HepG2 (cell line): ENCODE measurements at regions not wholly inside any gene's neighbourhood (a gene's known extent, or its start where the extent isn't known, plus 50 kb on each side); places are given as distances from the start of the nearest gene placed in this dataset.
"Not testable (repeated sequence)": the region's sequence is repeated elsewhere in the genome, so short reads cannot be mapped to it uniquely, and the experiment has no call there.

Source experiments
- ATAC-seq: fragments of 200-7000 bp; cut with Tn5 transposase; 3 replicates; pipeline ENCODE4 v1.9.1; 2020; ENCODE audit warnings: mild to moderate bottlenecking, moderate library complexity
- BruUV-seq: library from RNA; stranded (reverse); fragments of 400-500 nt; replicated peaks from 2 replicates; lab custom pipeline; 2021; lab: Mats Ljungman, UMichigan
- CTCF ChIA-PET: fragments of 300-600 bp; formaldehyde crosslinking; extraction: SDS; loops from one replicate; lab custom pipeline; 2021; ENCODE audit warnings: low total read pairs, inconsistent platforms, low intra/inter-chr PET ratio; lab: Yijun Ruan, JAX
- POLR2A ChIA-PET: fragments of 350-600 bp; sonication (Branson Sonifier 250); formaldehyde crosslinking; loops from one replicate; lab custom pipeline; 2020; ENCODE audit warnings: antibody characterized with exemption, inconsistent platforms; lab: Yijun Ruan, JAX
- DNase-seq: peaks from one replicate; pipeline ENCODE4 v3.0.0-alpha.2; 2015; ENCODE audit warnings: low spot score
- FAIRE-seq: peaks from 3 replicates; lab custom pipeline; 2011; peaks lifted over from hg19 to GRCh38; lab: Jason Lieb, UNC
- H2AFZ ChIP-seq: one replicate; pipeline ENCODE4 v1.6.1; 2011; ENCODE audit warnings: low read length, inconsistent platforms
- H3K27ac ChIP-seq: fragments of 300-600 bp; 3 replicates; pipeline ENCODE4 v1.8.0; 2011; ENCODE audit warnings: mixed run types, mild to moderate bottlenecking, mixed read lengths, low read length, inconsistent platforms; ENCODE audit not compliant: insufficient read depth; ENCODE audit errors: extremely low read length
- H3K27me3 ChIP-seq, 2 experiments: fragments of 200-600 bp in 1 of 2; 2 replicates in 1 of 2; 3 replicates in 1 of 2; pipeline versions ENCODE4 v1.6.0 to v1.8.0; 2011; ENCODE audit warnings: low read length in 2 of 2, mild to moderate bottlenecking in 2 of 2, moderate library complexity in 2 of 2, inconsistent platforms in 1 of 2; ENCODE audit not compliant: insufficient read depth in 2 of 2, control insufficient read depth in 1 of 2
- H3K36me3 ChIP-seq, 2 experiments: fragments of 200-600 bp in 1 of 2; replicated peaks in 1 of 2; 2 replicates in 1 of 2; 3 replicates in 1 of 2; pipeline versions ENCODE4 v1.5.1 to v1.8.0; 2011; ENCODE audit warnings: low read length in 2 of 2, inconsistent platforms in 1 of 2; ENCODE audit not compliant: insufficient read depth in 2 of 2, control insufficient read depth in 1 of 2
- H3K4me1 ChIP-seq: 2 replicates; pipeline ENCODE4 v1.5.1; 2012; ENCODE audit warnings: low read length, inconsistent platforms; ENCODE audit not compliant: insufficient read depth
- H3K4me2 ChIP-seq: 2 replicates; pipeline ENCODE4 v1.6.0; 2011; ENCODE audit warnings: low read depth, low read length, inconsistent platforms
- H3K4me3 ChIP-seq, 3 experiments: fragments of 200-600 bp in 1 of 3; sonication (generic), shearing (Covaris generic) in 1 of 3; replicated peaks in 1 of 3; 2 replicates each; pipeline ENCODE4 v1.5.1; 2011 to 2016; ENCODE audit warnings: low read length in 3 of 3, inconsistent platforms in 2 of 3, low read depth in 2 of 3, mild to moderate bottlenecking in 2 of 3, control low read depth in 1 of 3, mixed read lengths in 1 of 3; ENCODE audit not compliant: insufficient read depth in 1 of 3
- H3K79me2 ChIP-seq: one replicate; pipeline ENCODE4 v1.6.1; 2011; ENCODE audit warnings: low read length, inconsistent platforms; ENCODE audit not compliant: insufficient read depth
- H3K9ac ChIP-seq: 2 replicates; pipeline ENCODE4 v1.6.0; 2011; ENCODE audit warnings: mild to moderate bottlenecking, low read depth, low read length, inconsistent platforms; ENCODE audit not compliant: insufficient read depth
- H3K9me3 ChIP-seq: 2 replicates; pipeline ENCODE4 v1.5.1; 2012; ENCODE audit warnings: mild to moderate bottlenecking, low read length
- H4K20me1 ChIP-seq: 2 replicates; pipeline ENCODE4 v1.6.0; 2011; ENCODE audit warnings: inconsistent platforms, mild to moderate bottlenecking, low read length, moderate library complexity; ENCODE audit not compliant: insufficient read depth
- CEBPB ChIP-seq: IDR thresholded peaks from 2 replicates; pipeline ENCODE4 v1.6.1; 2011; ENCODE audit warnings: low read depth, low read length, improper control_type of control experiment, borderline replicate concordance
- HNF4G ChIP-seq, 2 experiments: sonication (generic) in 1 of 2; formaldehyde crosslinking in 1 of 2; IDR thresholded peaks; 2 replicates each; pipeline versions ENCODE4 v1.4.0 to v1.6.1; 2011 to 2020; ENCODE audit warnings: borderline replicate concordance in 2 of 2, low read depth in 2 of 2, mild to moderate bottlenecking in 2 of 2, low read length in 1 of 2, missing genetic modification reagents in 1 of 2, moderate library complexity in 1 of 2
- LCORL ChIP-seq, 2 experiments: fragments of 450-650 bp in 1 of 2; sonication (generic) in 1 of 2; formaldehyde crosslinking in 1 of 2; IDR thresholded peaks; 2 replicates each; pipeline versions ENCODE4 v1.5.0 to v1.6.1; 2017 to 2020; ENCODE audit warnings: antibody characterized with exemption in 1 of 2, missing genetic modification reagents in 1 of 2
- MEF2D ChIP-seq: sonication (generic); formaldehyde crosslinking; IDR thresholded peaks from 2 replicates; pipeline ENCODE4 v1.5.1; 2020; ENCODE audit warnings: mild to moderate bottlenecking, missing genetic modification reagents
- NCOA2 ChIP-seq: sonication (generic); formaldehyde crosslinking; IDR thresholded peaks from 2 replicates; pipeline ENCODE4 v1.8.0; 2022; ENCODE audit warnings: inconsistent platforms
- NR2C2 ChIP-seq: sonication (generic); formaldehyde crosslinking; IDR thresholded peaks from 2 replicates; pipeline ENCODE4 v1.4.0; 2020; ENCODE audit warnings: missing genetic modification reagents, mild to moderate bottlenecking, moderate library complexity, borderline replicate concordance
- PHF21A ChIP-seq: sonication (generic); formaldehyde crosslinking; IDR thresholded peaks from 2 replicates; pipeline ENCODE4 v1.5.0; 2020; ENCODE audit warnings: mild to moderate bottlenecking, missing genetic modification reagents
- WGBS: methylation state at CpG from one replicate; pipeline ENCODE4 v1.1.6; 2017; ENCODE audit warnings: low lambda C conversion rate; 5-methylcytosine and 5-hydroxymethylcytosine counted together
- in situ Hi-C: cut with HindIII; loops from 2 replicates; pipeline ENCODE4 v1.10.0; 2017; ENCODE audit warnings: low pct_unique_long_range_greater_than_20kb; ENCODE audit not compliant: extremely low pct_ligation_motif_present
- intact Hi-C: fragments of 100-400 bp; cut with micrococcal nuclease; formaldehyde crosslinking; loops from one replicate; pipeline ENCODE4 v1.10.0; 2022; ENCODE audit not compliant: unreplicated experiment
- TF ChIP-seq, protein P1 (sequence below): IDR thresholded peaks from 2 replicates; pipeline ENCODE4 v1.4.0; 2020; ENCODE audit warnings: mild to moderate bottlenecking, missing genetic modification reagents
- TF ChIP-seq, protein P2 (sequence below): sonication (generic); formaldehyde crosslinking; conservative IDR thresholded peaks from 2 replicates; pipeline ENCODE4 v1.4.0; 2020; ENCODE audit warnings: mild to moderate bottlenecking, missing genetic modification reagents, moderate library complexity

DNA sequence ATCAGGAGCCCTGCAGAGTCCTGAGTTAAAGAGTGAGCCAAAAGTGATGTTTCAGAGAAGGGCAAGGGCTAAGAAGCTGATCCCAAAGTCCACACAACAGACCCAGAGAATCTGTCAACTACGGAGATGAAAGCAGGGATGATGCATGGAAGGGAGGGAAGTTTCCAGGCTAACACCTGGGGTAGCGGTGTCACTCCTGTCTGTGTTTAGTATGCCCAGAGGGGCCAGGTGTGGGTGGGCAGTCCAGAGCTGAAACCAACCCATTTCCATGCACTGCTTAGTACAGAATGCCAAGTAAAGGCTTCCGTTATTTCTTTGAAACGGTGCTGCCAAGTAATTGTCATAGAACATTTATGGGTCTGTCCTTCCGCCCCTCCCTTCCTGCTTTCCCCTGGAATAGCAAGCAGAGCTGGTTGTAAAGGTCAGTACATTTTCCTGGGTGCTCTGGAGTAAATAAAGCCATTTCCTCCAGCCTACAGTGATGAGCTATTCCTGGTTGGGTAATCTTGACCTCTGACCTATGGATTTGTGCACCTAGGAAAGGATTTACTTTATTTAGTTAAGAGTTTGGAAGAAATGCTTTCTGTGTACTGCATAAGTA is 58.6 kb upstream of the WIPF3 start:
- intact Hi-C loops, result loop anchor here (1.0 kb wide), 1 partner anchor 174 kb away; no protein-coding TSS in a partner anchor
- H4K20me1 ChIP-seq; H3K27ac ChIP-seq; CTCF ChIA-PET; BruUV-seq; POLR2A ChIA-PET; H3K9ac ChIP-seq; H3K9me3 ChIP-seq; in situ Hi-C loops; H2AFZ ChIP-seq; H3K36me3 ChIP-seq; H3K4me3 ChIP-seq; H3K79me2 ChIP-seq; TF ChIP-seq HNF4G (CRISPR knock-in tag; IDR thresholded peaks at IDR 0.05; ENCODE audit: borderline replicate concordance, low read depth); LCORL (IDR thresholded peaks at IDR 0.05): not testable (repeated sequence)
- DNase-seq, result peak; percentile 78
- peak; percentile 96 for ATAC-seq
- FAIRE-seq, result peak; percentile 79
- H3K4me2 ChIP-seq, result peak overlapping the region; percentile 58
- H3K27me3 ChIP-seq, result peaks cover 0 to 12% of the 10 kb centered on the region in 2 experiments; a peak in 1 of 5 replicates
- H3K4me1 ChIP-seq, result peaks cover 13% of the 10 kb centered on the region
- WGBS, result 6% methylated on average over 5 of the region's 5 CpGs
- TF ChIP-seq PHF21A (CRISPR knock-in tag), result peak; percentile 42; the same call in 1 of the 2 replicates
- TF ChIP-seq NR2C2 (CRISPR knock-in tag), result peak; percentile 84; the same call in 1 of the 2 replicates
- peak; percentile 96 for TF ChIP-seq MEF2D (CRISPR knock-in tag)
- TF ChIP-seq, protein P1, sequence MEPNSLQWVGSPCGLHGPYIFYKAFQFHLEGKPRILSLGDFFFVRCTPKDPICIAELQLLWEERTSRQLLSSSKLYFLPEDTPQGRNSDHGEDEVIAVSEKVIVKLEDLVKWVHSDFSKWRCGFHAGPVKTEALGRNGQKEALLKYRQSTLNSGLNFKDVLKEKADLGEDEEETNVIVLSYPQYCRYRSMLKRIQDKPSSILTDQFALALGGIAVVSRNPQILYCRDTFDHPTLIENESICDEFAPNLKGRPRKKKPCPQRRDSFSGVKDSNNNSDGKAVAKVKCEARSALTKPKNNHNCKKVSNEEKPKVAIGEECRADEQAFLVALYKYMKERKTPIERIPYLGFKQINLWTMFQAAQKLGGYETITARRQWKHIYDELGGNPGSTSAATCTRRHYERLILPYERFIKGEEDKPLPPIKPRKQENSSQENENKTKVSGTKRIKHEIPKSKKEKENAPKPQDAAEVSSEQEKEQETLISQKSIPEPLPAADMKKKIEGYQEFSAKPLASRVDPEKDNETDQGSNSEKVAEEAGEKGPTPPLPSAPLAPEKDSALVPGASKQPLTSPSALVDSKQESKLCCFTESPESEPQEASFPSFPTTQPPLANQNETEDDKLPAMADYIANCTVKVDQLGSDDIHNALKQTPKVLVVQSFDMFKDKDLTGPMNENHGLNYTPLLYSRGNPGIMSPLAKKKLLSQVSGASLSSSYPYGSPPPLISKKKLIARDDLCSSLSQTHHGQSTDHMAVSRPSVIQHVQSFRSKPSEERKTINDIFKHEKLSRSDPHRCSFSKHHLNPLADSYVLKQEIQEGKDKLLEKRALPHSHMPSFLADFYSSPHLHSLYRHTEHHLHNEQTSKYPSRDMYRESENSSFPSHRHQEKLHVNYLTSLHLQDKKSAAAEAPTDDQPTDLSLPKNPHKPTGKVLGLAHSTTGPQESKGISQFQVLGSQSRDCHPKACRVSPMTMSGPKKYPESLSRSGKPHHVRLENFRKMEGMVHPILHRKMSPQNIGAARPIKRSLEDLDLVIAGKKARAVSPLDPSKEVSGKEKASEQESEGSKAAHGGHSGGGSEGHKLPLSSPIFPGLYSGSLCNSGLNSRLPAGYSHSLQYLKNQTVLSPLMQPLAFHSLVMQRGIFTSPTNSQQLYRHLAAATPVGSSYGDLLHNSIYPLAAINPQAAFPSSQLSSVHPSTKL (CRISPR knock-in tag), result peak; percentile 71
- 0 out of 2 replicates have a peak, but pooled peaks have one; percentile 24 for TF ChIP-seq HNF4G (IDR thresholded peaks at IDR 0.05; ENCODE audit: borderline replicate concordance, low read depth, low read length)
- TF ChIP-seq, protein P2, sequence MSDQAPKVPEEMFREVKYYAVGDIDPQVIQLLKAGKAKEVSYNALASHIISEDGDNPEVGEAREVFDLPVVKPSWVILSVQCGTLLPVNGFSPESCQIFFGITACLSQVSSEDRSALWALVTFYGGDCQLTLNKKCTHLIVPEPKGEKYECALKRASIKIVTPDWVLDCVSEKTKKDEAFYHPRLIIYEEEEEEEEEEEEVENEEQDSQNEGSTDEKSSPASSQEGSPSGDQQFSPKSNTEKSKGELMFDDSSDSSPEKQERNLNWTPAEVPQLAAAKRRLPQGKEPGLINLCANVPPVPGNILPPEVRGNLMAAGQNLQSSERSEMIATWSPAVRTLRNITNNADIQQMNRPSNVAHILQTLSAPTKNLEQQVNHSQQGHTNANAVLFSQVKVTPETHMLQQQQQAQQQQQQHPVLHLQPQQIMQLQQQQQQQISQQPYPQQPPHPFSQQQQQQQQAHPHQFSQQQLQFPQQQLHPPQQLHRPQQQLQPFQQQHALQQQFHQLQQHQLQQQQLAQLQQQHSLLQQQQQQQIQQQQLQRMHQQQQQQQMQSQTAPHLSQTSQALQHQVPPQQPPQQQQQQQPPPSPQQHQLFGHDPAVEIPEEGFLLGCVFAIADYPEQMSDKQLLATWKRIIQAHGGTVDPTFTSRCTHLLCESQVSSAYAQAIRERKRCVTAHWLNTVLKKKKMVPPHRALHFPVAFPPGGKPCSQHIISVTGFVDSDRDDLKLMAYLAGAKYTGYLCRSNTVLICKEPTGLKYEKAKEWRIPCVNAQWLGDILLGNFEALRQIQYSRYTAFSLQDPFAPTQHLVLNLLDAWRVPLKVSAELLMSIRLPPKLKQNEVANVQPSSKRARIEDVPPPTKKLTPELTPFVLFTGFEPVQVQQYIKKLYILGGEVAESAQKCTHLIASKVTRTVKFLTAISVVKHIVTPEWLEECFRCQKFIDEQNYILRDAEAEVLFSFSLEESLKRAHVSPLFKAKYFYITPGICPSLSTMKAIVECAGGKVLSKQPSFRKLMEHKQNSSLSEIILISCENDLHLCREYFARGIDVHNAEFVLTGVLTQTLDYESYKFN (CRISPR knock-in tag), result peak; percentile 70
- TF ChIP-seq NCOA2 (CRISPR knock-in tag), result 0 out of 2 replicates have a peak, but pooled peaks have one; percentile 11
- TF ChIP-seq LCORL (CRISPR knock-in tag; IDR thresholded peaks at IDR 0.05), result 0 out of 2 replicates have a peak, but pooled peaks have one; percentile 16
- TF ChIP-seq CEBPB, result peak; percentile 35; the same call in 1 of the 2 replicates
